GM21723 (cell line): ENCODE measurements at regions not wholly inside any gene's neighbourhood (a gene's known extent, or its start where the extent isn't known, plus 50 kb on each side); places are given as distances from the start of the nearest gene placed in this dataset.
"Not testable (repeated sequence)": the region's sequence is repeated elsewhere in the genome, so short reads cannot be mapped to it uniquely, and the experiment has no call there.

ENCODE experiments used
- ATAC-seq: cut with Tn5 transposase; IDR thresholded peaks from one replicate; pipeline ENCODE4 v1.9.1; 2021; ENCODE audit warnings: mild to moderate bottlenecking, moderate library complexity; ENCODE audit not compliant: unreplicated experiment

- ATAC-seq = no peak
These were observed 1431.5 kb downstream of the BRINP3 start for GRCh38 chr1:189046127-189046526.

GRCh38 chr1:189084811-189085210, 1392.9 kb downstream of the BRINP3 start:
- ATAC-seq = no peak

GRCh38 chr1:189103956-189104355, 1373.7 kb downstream of the BRINP3 start:
- no peak for ATAC-seq

DNA sequence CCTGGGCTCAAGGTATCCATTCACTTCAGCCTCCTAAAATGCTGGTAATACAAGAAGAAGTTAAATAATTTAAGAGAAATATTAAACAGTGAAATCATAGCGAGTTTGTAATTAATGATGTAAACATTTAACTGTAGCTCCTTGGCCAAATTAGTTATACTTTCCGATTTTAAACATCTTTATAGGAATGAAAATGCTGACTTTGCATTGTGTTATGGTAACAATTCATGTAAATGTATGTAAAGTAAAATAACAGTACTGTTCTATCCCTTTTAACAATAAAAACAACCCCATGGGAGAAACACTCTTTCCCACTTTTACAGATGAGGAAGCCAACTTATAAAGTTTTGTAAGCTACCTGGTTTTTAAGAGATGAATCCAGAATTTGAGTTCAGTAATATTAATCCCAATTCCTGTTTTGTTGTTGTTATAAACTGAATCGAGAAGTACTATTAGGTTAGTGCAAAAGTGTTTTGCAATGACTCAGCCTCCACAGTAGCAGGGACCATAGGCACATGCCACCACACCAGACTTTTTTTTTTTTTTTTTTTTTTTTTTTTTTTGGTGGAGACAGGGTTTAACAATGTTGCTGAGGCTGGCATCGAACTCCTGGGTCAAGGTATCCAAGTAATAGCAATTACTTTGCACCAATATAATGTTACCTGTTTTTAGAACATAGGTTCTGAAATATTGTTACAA, 1360.4 kb downstream of the BRINP3 start:
- no peak for ATAC-seq

- no peak for ATAC-seq
These were observed 1355.7 kb downstream of the BRINP3 start for GRCh38 chr1:189121941-189122340.

DNA sequence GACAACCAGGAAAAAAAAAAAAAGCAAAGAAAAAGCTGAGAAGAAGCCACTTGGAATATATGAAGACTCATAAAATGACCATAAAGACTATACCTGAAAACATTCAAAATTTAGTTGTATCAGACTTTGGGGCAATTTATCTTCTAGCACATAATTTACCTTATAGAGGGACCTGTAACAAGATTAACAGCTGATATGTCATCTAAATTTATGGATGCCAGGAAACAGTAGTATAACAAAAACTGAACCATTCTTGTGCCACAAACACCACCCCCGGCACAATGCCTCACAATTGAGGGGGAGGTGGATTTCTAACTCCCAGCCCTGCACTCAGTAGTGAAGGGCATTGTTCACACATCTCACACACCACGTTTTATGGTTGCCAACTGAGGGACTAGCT, 1352.0 kb downstream of the BRINP3 start:
- ATAC-seq = no peak

- no peak for ATAC-seq
These were observed 1346.1 kb downstream of the BRINP3 start for GRCh38 chr1:189131576-189131975.

- not testable (repeated sequence) for ATAC-seq
These were observed 1337.9 kb downstream of the BRINP3 start for GRCh38 chr1:189139748-189140147.

DNA sequence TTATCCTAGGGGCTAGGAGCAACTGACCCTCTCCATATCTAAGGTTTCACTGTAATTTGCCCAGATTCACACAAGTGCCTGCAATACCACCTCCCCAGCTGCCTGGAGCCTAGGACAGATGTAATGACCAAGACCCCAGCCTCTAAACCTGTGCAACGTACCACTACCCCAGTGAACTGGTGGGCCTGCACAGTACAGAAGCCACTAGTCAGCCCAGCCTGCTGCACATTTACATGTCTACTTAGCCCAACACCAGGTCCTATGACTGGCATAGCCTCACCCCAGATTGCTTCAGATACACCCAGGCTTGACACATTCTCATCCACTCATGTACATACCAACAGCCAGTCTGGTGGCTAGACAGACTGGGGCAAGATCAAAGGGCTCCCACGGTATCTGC, 1336.6 kb downstream of the BRINP3 start:
- no peak for ATAC-seq

GRCh38 chr1:189149547-189150375, 1327.9 kb downstream of the BRINP3 start:
- ATAC-seq = no peak

DNA sequence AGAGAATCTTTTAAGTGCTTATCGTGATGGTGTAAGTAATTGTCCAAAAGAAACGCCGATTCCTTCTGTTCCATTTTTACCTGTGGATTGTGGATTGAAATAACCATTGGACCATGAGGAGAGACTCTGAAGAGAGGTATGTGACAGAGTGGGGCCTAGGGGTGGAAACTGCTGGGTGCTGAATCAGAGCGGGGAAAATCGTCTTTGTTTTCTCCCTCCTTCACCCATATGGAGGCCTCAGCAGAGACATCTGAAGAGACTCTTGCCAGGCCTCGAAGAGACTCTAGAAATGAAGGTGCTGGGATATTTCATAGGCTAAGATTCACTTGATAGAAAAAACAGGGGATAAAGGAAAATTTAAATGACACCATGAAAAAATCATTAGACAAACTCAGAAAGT, 1327.0 kb downstream of the BRINP3 start:
- ATAC-seq = no peak

DNA sequence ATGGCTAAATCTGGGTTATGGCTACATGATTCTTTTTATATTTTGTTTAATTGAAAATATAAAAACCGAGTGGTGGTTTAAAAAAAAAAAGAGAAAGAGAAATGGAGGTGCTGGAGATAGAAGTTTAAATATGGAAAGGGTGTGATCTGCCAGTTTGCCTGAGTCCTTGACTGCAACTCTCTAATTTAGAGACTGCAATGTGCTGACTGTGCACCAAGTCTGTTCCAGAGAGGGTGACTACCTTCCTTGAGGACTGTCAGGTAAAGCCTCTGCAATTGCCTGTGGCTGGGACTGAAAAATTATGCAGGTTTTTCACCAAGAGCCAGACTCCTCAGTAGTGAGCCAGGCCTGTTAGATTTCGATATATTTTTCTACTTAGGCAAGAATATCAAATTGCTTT, 1326.3 kb downstream of the BRINP3 start:
- ATAC-seq = no peak

- no peak for ATAC-seq
These were observed 1325.0 kb downstream of the BRINP3 start for GRCh38 chr1:189152685-189153084.

GRCh38 chr1:189158155-189158554, 1319.5 kb downstream of the BRINP3 start:
- ATAC-seq = no peak

- no peak for ATAC-seq
These were observed 1301.8 kb downstream of the BRINP3 start for GRCh38 chr1:189175889-189176288.

DNA sequence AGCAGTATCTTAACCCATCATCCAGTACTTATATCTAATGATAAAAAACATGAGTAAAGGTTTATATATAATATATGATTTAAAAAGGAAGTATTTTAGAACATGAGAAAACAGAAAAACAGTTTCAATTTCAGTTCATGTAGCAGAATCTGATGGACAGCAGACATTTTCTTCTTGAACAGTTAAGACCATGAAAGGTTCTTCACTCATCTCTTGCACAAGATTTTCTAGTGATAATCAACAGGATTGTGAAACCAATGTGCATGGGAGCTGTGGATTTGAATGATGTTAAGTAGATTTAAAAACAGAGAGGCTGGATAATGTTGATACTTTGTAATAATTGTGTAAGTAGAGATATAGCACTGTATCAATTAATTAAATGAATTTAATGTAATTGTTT, 1297.6 kb downstream of the BRINP3 start:
- ATAC-seq = no peak

DNA sequence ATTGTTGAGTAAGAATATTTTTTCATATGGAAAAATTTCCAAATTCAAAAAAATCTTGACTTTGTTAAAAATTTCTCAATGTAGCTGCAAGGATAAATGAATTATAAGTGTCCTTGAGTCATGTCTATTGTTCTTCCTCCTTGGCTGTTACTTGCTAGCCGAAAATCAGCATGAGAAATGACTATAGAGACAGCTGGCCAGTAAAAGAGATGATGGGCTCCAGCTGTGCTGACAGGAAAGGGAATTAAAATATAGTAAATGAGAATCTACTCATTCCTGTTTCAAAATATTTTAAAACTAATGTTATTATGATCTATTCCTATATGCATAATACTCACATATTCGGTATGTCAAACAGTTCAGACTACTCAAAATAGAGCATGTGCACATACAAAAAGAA, 1292.6 kb downstream of the BRINP3 start:
- no peak for ATAC-seq

GRCh38 chr1:189192741-189193520, 1284.7 kb downstream of the BRINP3 start:
- no peak for ATAC-seq

GRCh38 chr1:189205863-189206262, 1271.8 kb downstream of the BRINP3 start:
- ATAC-seq = no peak

- no peak for ATAC-seq
These were observed 1271.0 kb downstream of the BRINP3 start for GRCh38 chr1:189206617-189207016.

- no peak for ATAC-seq
These were observed 1265.9 kb downstream of the BRINP3 start for GRCh38 chr1:189211742-189212141.

DNA sequence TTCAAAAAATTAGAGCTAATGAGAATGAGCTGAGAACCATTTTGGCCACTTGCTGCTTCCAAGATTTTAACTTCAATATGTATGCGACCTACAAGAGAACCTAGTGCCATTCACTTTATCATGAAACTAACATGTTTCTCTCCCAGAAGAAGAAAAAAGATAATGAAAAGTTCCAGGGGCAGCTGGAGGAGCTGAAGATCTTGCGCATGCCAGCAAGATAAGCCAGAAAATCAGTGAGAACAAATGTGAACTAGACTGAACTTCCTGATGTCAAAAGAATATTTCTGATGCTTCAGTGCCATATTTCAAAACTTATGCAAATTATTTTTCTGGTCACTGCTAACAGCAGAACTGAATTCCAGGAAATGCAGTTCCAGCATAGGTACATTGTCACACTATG, 1265.1 kb downstream of the BRINP3 start:
- no peak for ATAC-seq
